IMR-90 (cell line): ENCODE measurements at regions not wholly inside any gene's neighbourhood (a gene's known extent, or its start where the extent isn't known, plus 50 kb on each side); places are given as distances from the start of the nearest gene placed in this dataset.
A peak's percentile ranks its signal among the peaks of the same experiment; 100 is the strongest.

Experiments
- ATAC-seq: fragments of 200-7000 bp; cut with Tn5 transposase; 2 replicates; pipeline ENCODE4 v1.9.1; 2020; ENCODE audit warnings: low read depth, mild to moderate bottlenecking, moderate library complexity
- BruUV-seq: library from RNA; stranded (reverse); fragments of 400-500 nt; replicated peaks from 2 replicates; lab custom pipeline; 2021; lab: Mats Ljungman, UMichigan
- CTCF ChIA-PET: fragments of 300-600 bp; formaldehyde crosslinking; extraction: SDS; loops from one replicate; lab custom pipeline; 2021; ENCODE audit warnings: antibody characterized with exemption; lab: Yijun Ruan, JAX
- POLR2A ChIA-PET: fragments of 300-600 bp; sonication (Branson Sonifier 250); formaldehyde crosslinking; loops from one replicate; lab custom pipeline; 2022; ENCODE audit warnings: antibody characterized with exemption; ENCODE audit not compliant: unreplicated experiment; lab: Charles Lee
- DNase-seq: peaks from one replicate; pipeline ENCODE4 v3.0.0; 2013
- H2AFZ ChIP-seq: replicated peaks from 2 replicates; pipeline ENCODE3; 2013; ENCODE audit warnings: low read length, mild to moderate bottlenecking; ENCODE audit not compliant: poor library complexity
- H2AK5ac ChIP-seq: 2 replicates; pipeline ENCODE4 v1.6.1; 2013; ENCODE audit warnings: low read depth, low read length, inconsistent platforms
- H2AK9ac ChIP-seq: replicated peaks from 2 replicates; pipeline ENCODE3; 2013; ENCODE audit warnings: mild to moderate bottlenecking, low read depth, low read length, moderate library complexity; ENCODE audit not compliant: poor library complexity
- H2BK120ac ChIP-seq: 2 replicates; pipeline ENCODE4 v1.6.1; 2013; ENCODE audit warnings: low read depth, low read length, inconsistent platforms
- H2BK15ac ChIP-seq: 3 replicates; pipeline ENCODE4 v1.6.1; 2013; ENCODE audit warnings: low read depth, low read length, inconsistent platforms
- H2BK20ac ChIP-seq: 2 replicates; pipeline ENCODE4 v1.6.1; 2013; ENCODE audit warnings: low read depth, mild to moderate bottlenecking, inconsistent platforms, low read length, moderate library complexity
- H2BK5ac ChIP-seq: 2 replicates; pipeline ENCODE4 v1.6.1; 2013; ENCODE audit warnings: mild to moderate bottlenecking, low read depth, low read length, inconsistent platforms; ENCODE audit not compliant: poor library complexity, severe bottlenecking
- H3K14ac ChIP-seq: replicated peaks from 2 replicates; pipeline ENCODE4 v1.6.1; 2013; ENCODE audit warnings: low read depth, low read length, inconsistent platforms
- H3K18ac ChIP-seq: 2 replicates; pipeline ENCODE4 v1.6.1; 2013; ENCODE audit warnings: low read depth, low read length, control low read depth
- H3K23ac ChIP-seq: 2 replicates; pipeline ENCODE4 v1.6.1; 2013; ENCODE audit warnings: low read depth, low read length, inconsistent platforms
- H3K27ac ChIP-seq: 2 replicates; pipeline ENCODE4 v1.5.1; 2013; ENCODE audit warnings: mild to moderate bottlenecking, control low read depth, low read length; ENCODE audit not compliant: insufficient read depth
- H3K27me3 ChIP-seq: 2 replicates; pipeline ENCODE4 v1.6.1; 2013; ENCODE audit warnings: low read length; ENCODE audit not compliant: control insufficient read depth, insufficient read depth
- H3K36me3 ChIP-seq: 2 replicates; pipeline ENCODE4 v1.6.1; 2013; ENCODE audit warnings: low read length, mixed read lengths; ENCODE audit not compliant: control insufficient read depth, insufficient read depth
- H3K4ac ChIP-seq: 2 replicates; pipeline ENCODE4 v1.6.1; 2013; ENCODE audit warnings: low read depth, low read length, inconsistent platforms
- H3K4me1 ChIP-seq: 2 replicates; pipeline ENCODE4 v1.6.1; 2013; ENCODE audit warnings: low read length, mixed read lengths; ENCODE audit not compliant: control insufficient read depth, insufficient read depth
- H3K4me2 ChIP-seq: 2 replicates; pipeline ENCODE4 v1.6.1; 2013; ENCODE audit warnings: low read depth, mild to moderate bottlenecking, control low read depth, low read length, moderate library complexity
- H3K4me3 ChIP-seq: 2 replicates; pipeline ENCODE4 v1.5.1; 2013; ENCODE audit warnings: low read depth, mild to moderate bottlenecking, control low read depth, low read length, moderate library complexity; ENCODE audit not compliant: insufficient read depth
- H3K56ac ChIP-seq: 2 replicates; pipeline ENCODE4 v1.6.1; 2013; ENCODE audit warnings: low read length, inconsistent platforms; ENCODE audit not compliant: insufficient read depth; ENCODE audit errors: extremely low read depth
- H3K79me1 ChIP-seq, 2 experiments: 2 replicates each; pipeline ENCODE4 v1.6.1; 2013; ENCODE audit warnings: low read length in 2 of 2, inconsistent platforms in 1 of 2, low read depth in 1 of 2
- H3K9ac ChIP-seq: 2 replicates; pipeline ENCODE4 v1.6.1; 2013; ENCODE audit warnings: low read depth, low read length, control low read depth
- H3K9me1 ChIP-seq: 2 replicates; pipeline ENCODE4 v1.6.1; 2013; ENCODE audit warnings: low read length, inconsistent platforms; ENCODE audit not compliant: insufficient read depth
- H3K9me3 ChIP-seq: 2 replicates; pipeline ENCODE4 v1.6.1; 2013; ENCODE audit warnings: low read length; ENCODE audit not compliant: control insufficient read depth, insufficient read depth
- H4K20me1 ChIP-seq: 2 replicates; pipeline ENCODE4 v1.6.1; 2013; ENCODE audit warnings: low read length, inconsistent platforms; ENCODE audit not compliant: insufficient read depth
- H4K5ac ChIP-seq: 2 replicates; pipeline ENCODE4 v1.6.1; 2013; ENCODE audit warnings: mild to moderate bottlenecking, low read depth, low read length, control low read depth
- H4K8ac ChIP-seq, 2 experiments: 2 replicates each; pipeline ENCODE4 v1.6.1; 2013; ENCODE audit warnings: low read depth in 2 of 2, low read length in 2 of 2, control low read depth in 1 of 2, inconsistent platforms in 1 of 2
- H4K91ac ChIP-seq: 2 replicates; pipeline ENCODE4 v1.6.1; 2013; ENCODE audit warnings: low read depth, low read length, inconsistent platforms; ENCODE audit not compliant: insufficient read depth
- BHLHE40 ChIP-seq: fragments of 150-350 bp; IDR thresholded peaks from 2 replicates; pipeline ENCODE4 v1.6.1; 2016; ENCODE audit warnings: mild to moderate bottlenecking, low read depth, low read length
- CHD1 ChIP-seq: IDR thresholded peaks from 2 replicates; pipeline ENCODE4 v1.6.1; 2012; ENCODE audit warnings: low read depth, low read length, improper control_type of control experiment
- MAFK ChIP-seq: IDR thresholded peaks from 2 replicates; pipeline ENCODE4 v1.6.1; 2012; ENCODE audit warnings: low read depth, low read length, improper control_type of control experiment
- MXI1 ChIP-seq: IDR thresholded peaks from 2 replicates; pipeline ENCODE4 v1.6.1; 2012; ENCODE audit warnings: low read depth, mild to moderate bottlenecking, low read length, moderate library complexity, borderline replicate concordance
- NFE2L2 ChIP-seq: fragments of 150-350 bp; IDR thresholded peaks from 2 replicates; pipeline ENCODE4 v1.6.1; 2016; ENCODE audit warnings: low read depth, mild to moderate bottlenecking, low read length
- RAD21 ChIP-seq: IDR thresholded peaks from 2 replicates; pipeline ENCODE4 v1.6.1; 2012; ENCODE audit warnings: low read length, improper control_type of control experiment
- WGBS, 2 experiments: methylation state at CpG; one replicate each; pipeline versions ENCODE4 v1.1.5 to v1.1.7; 2013; ENCODE audit warnings: missing lambda C conversion rate in 2 of 2; ENCODE audit not compliant: insufficient read length in 1 of 2; ENCODE audit errors: extremely low coverage in 2 of 2; 5-methylcytosine and 5-hydroxymethylcytosine counted together
- dilution Hi-C: fragments of 300-500 bp; cut with HindIII; formaldehyde crosslinking; loops from one replicate; pipeline ENCODE4 v1.14.3; 2018; ENCODE audit warnings: low sequenced_read_pairs; ENCODE audit not compliant: unreplicated experiment
- in situ Hi-C: fragments of 300-500 bp; cut with MboI; formaldehyde crosslinking; loops from 3 replicates; pipeline ENCODE4 v1.14.3; 2019; ENCODE audit warnings: low sequenced_read_pairs, inconsistent platforms, mixed read lengths
- intact Hi-C: fragments of 100-400 bp; cut with micrococcal nuclease; formaldehyde crosslinking; loops from 2 replicates; pipeline ENCODE4 v1.10.0; 2022
- TF ChIP-seq, protein P1 (sequence below): fragments of 150-350 bp; IDR thresholded peaks from 2 replicates; pipeline ENCODE4 v1.6.1; 2016; ENCODE audit warnings: low read depth, mild to moderate bottlenecking, low read length, moderate library complexity, borderline replicate concordance
- TF ChIP-seq, protein P2 (sequence below): fragments of 150-350 bp; IDR thresholded peaks from 2 replicates; pipeline ENCODE4 v1.6.1; 2017; ENCODE audit warnings: mild to moderate bottlenecking, antibody characterized with exemption, low read length, low read depth

DNA sequence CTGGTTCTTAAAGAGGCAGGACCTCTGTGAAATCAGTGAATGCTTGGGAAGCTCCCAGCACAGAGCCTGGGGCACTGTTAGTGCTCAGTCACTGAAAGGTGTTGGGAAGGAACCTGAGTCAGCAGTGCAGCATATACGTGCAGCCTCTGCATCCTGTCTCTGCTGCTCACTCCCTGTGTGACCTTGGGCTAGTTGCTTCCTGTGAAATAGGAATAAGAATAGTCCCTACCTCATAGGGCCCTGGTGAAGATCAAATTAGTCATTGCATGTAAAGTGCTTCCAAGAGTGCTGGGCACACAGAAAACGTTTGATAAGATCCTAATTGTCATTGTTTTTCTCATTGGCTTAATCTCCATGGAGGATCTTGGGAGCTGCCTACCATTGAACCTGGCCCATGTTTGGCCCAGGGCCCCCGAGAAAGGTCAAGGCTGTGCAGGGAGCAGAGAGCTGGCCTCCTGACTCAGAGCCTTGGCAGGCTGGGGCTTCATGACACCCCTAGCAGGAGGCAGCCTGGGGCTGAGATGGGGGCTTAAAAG, 73.3 kb upstream of the COL13A1 start:
- Histone ChIP-seq H4K91ac (no peak overlapping the region), H4K20me1 (peaks cover 4% of the 10 kb centered on the region; the same call in 1 of the 2 replicates), H3K27ac (0 out of 2 replicates have a peak overlapping the region, but pooled peaks have one; percentile 6), H3K36me3 (no peaks in the 10 kb centered on the region), H3K4me1 (peaks cover 39% of the 10 kb centered on the region), H2AFZ (peak overlapping the region; percentile 87), H3K14ac (peak overlapping the region; percentile 56; the same call in 1 of the 2 replicates), H2BK120ac (peak overlapping the region; percentile 48; the same call in 1 of the 2 replicates), H4K5ac (peak overlapping the region; percentile 39; the same call in 1 of the 2 replicates), H3K9me1 (peaks cover 21% of the 10 kb centered on the region), H2BK5ac (peak overlapping the region; percentile 17), H3K27me3 (no peaks in the 10 kb centered on the region; the same call in 1 of the 2 replicates), H3K23ac (no peak overlapping the region; the same call in 1 of the 2 replicates), H3K4ac (peak overlapping the region; percentile 57), H2BK20ac (peak overlapping the region; percentile 36; the same call in 1 of the 2 replicates), H3K9me3 (no peaks in the 10 kb centered on the region), H4K8ac (peak overlapping the region in 1 of 2 experiments; percentile 62; a peak in 2 of 4 replicates), H3K56ac (no peak overlapping the region), H3K4me2 (no peak overlapping the region), H2AK9ac (peak overlapping the region; percentile 65), H3K9ac (no peak overlapping the region), H3K4me3 (no peak overlapping the region), H2AK5ac (peak overlapping the region; percentile 54; the same call in 1 of the 2 replicates), H2BK15ac (peak overlapping the region; percentile 22; the same call in 1 of the 3 replicates), H3K18ac (peak overlapping the region; percentile 26), H3K79me1 (no peaks in the 10 kb centered on the region)
- TF ChIP-seq, protein P1, sequence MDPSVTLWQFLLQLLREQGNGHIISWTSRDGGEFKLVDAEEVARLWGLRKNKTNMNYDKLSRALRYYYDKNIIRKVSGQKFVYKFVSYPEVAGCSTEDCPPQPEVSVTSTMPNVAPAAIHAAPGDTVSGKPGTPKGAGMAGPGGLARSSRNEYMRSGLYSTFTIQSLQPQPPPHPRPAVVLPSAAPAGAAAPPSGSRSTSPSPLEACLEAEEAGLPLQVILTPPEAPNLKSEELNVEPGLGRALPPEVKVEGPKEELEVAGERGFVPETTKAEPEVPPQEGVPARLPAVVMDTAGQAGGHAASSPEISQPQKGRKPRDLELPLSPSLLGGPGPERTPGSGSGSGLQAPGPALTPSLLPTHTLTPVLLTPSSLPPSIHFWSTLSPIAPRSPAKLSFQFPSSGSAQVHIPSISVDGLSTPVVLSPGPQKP = no peak
- peak; percentile 36; the same call in 1 of the 2 replicates for TF ChIP-seq NFE2L2
- TF ChIP-seq, protein P2, sequence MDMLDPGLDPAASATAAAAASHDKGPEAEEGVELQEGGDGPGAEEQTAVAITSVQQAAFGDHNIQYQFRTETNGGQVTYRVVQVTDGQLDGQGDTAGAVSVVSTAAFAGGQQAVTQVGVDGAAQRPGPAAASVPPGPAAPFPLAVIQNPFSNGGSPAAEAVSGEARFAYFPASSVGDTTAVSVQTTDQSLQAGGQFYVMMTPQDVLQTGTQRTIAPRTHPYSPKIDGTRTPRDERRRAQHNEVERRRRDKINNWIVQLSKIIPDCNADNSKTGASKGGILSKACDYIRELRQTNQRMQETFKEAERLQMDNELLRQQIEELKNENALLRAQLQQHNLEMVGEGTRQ = no peak
- no peak for TF ChIP-seq CHD1
- no peak for TF ChIP-seq RAD21
- no peak for TF ChIP-seq BHLHE40
- no peak for TF ChIP-seq MXI1
- peak; percentile 77 for TF ChIP-seq MAFK
- ATAC-seq (no peak), DNase-seq (peak; percentile 80)
- ChIA-PET CTCF (interaction anchor here (1.6 kb wide), 1 partner anchor 73 kb away, joined by 4 read pairs; the partner anchor contains the start of gene COL13A1), POLR2A (no interaction called here)
- no TSS peak for BruUV-seq
- 20% methylated on average over 1 of the region's 3 CpGs; no CpG with 5 or more reads in 1 of the 2 experiments for WGBS, 2 experiments
- dilution Hi-C loops = no loop called here
- in situ Hi-C loops = no loop called here
- intact Hi-C loops = no loop called here
